Body of pancreas (tissue), 4 donors: ENCODE measurements at regions not wholly inside any gene's neighbourhood (a gene's known extent, or its start where the extent isn't known, plus 50 kb on each side); places are given as distances from the start of the nearest gene placed in this dataset.

Experiments used
- CTCF ChIP-seq, 7 experiments: fragments of 450-650 bp in 4 of 7; fragments of 200-600 bp in 3 of 7; sonication (generic) in 3 of 7; IDR thresholded peaks; one replicate each; pipeline ENCODE4 v1.5.1; 2016 to 2019; ENCODE audit warnings: antibody characterized with exemption in 7 of 7
- POLR2A ChIP-seq, 3 donors: fragments of 450-650 bp; IDR thresholded peaks; one replicate each; pipeline ENCODE4 v1.6.1; 2016; ENCODE audit warnings: antibody characterized with exemption in 3 of 3, mild to moderate bottlenecking in 2 of 3

GRCh38 chr21:38088916-38089762 lies 167.7 kb upstream of the KCNJ15 start:
- TF ChIP-seq CTCF (IDR thresholded peaks at IDR 0.05) (no peak), POLR2A (IDR thresholded peaks at IDR 0.05) (no peak)
